Heart left ventricle (tissue), 13 donors: ENCODE measurements at regions not wholly inside any gene's neighbourhood (a gene's known extent, or its start where the extent isn't known, plus 50 kb on each side); places are given as distances from the start of the nearest gene placed in this dataset.

Experiments used
- POLR2A ChIP-seq, 2 donors: fragments of 450-650 bp; IDR thresholded peaks; one replicate each; pipeline ENCODE4 v1.6.1; 2017; ENCODE audit warnings: antibody characterized with exemption in 2 of 2, mild to moderate bottlenecking in 2 of 2, moderate library complexity in 2 of 2
- TF ChIP-seq, protein P1 (sequence below), 12 donors: fragments of 200-600 bp; sonication (generic) in 4 of 12; IDR thresholded peaks; one replicate each; pipeline versions ENCODE4 v1.5.0 to v1.8.0; 2018 to 2022; ENCODE audit warnings: antibody characterized with exemption in 12 of 12, mild to moderate bottlenecking in 5 of 12
- donor health status: ischemic (EF 13 %, LVEDD 7.1; RV severe dilation, severe dysfunction).
- donor health status: DM: no; HTN: yes; CAD: no.
- donor health status: DM: no; HTN: no; CAD: no.
- donor health status: ischemic (EF 25% LVEDD 6.9; RV normal size, moderate dysfunction).
- donor health status: ischemic (EF 25% LVEDD 5.7; RV mildly dilated, moderate dysfunction).
- donor health status: ischemic (EF 35%, LVEDD 5.7; RV mildly dilated, moderate dysfunction).
- donor health status: nonischemic (EF 11% LVEDD 7.7; RV severe dilation, severe dysfunction).
- donor health status: DM: yes; HTN: yes; CAD: no.
- donor health status: PGD.
- donor health status: ischemic (EF 29% LVEDD 5.4; RV normal size, mild dysfunction).
- donor health status: nonischemic (EF 23%, LVEDD 6.1; RV moderate dilation, normal function).

- TF ChIP-seq, protein P1, sequence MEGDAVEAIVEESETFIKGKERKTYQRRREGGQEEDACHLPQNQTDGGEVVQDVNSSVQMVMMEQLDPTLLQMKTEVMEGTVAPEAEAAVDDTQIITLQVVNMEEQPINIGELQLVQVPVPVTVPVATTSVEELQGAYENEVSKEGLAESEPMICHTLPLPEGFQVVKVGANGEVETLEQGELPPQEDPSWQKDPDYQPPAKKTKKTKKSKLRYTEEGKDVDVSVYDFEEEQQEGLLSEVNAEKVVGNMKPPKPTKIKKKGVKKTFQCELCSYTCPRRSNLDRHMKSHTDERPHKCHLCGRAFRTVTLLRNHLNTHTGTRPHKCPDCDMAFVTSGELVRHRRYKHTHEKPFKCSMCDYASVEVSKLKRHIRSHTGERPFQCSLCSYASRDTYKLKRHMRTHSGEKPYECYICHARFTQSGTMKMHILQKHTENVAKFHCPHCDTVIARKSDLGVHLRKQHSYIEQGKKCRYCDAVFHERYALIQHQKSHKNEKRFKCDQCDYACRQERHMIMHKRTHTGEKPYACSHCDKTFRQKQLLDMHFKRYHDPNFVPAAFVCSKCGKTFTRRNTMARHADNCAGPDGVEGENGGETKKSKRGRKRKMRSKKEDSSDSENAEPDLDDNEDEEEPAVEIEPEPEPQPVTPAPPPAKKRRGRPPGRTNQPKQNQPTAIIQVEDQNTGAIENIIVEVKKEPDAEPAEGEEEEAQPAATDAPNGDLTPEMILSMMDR (IDR thresholded peaks at IDR 0.05): no peak
- no peak for TF ChIP-seq POLR2A (IDR thresholded peaks at IDR 0.05)
These were observed 1181.8 kb downstream of the SORCS1 start for GRCh38 chr10:105982735-105983134.
